ENCODE measurements at regions not wholly inside any gene's neighbourhood (a gene's known extent, or its start where the extent isn't known, plus 50 kb on each side); places are given as distances from the start of the nearest gene placed in this dataset.

DNA sequence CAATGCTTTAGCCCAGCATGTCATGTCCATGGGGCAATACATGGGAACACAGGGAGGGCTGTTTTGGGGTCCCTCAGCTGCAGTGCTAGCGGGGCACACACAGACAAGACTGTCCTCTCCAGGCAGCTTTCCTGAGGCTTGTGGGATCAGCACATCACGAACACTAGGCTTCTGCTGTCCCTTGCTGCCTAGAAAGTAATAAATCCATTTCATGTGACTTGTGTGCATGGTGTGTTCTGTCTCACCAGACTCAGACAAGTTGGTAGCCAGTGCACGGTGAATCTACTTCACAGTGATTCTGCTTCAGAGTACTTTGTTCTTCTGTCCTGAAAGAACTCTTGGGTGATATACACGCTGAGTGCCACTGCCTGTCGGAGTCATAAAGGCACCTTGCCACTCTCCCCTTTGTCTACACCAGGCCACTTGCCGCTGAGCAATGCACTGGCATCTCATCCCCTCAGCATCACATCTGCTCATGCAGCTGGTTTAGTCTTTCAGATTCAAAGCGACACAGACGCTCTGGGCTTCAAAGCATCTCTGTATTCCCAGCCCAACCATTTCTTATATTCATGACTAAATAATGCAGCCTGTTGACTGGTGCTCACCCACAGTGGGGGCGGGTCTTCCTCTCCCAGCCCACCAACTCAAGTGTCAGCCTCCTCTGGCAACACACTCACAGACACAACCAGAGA, 95.2 kb upstream of the COX10 start:
- TF ChIP-seq, protein P1, sequence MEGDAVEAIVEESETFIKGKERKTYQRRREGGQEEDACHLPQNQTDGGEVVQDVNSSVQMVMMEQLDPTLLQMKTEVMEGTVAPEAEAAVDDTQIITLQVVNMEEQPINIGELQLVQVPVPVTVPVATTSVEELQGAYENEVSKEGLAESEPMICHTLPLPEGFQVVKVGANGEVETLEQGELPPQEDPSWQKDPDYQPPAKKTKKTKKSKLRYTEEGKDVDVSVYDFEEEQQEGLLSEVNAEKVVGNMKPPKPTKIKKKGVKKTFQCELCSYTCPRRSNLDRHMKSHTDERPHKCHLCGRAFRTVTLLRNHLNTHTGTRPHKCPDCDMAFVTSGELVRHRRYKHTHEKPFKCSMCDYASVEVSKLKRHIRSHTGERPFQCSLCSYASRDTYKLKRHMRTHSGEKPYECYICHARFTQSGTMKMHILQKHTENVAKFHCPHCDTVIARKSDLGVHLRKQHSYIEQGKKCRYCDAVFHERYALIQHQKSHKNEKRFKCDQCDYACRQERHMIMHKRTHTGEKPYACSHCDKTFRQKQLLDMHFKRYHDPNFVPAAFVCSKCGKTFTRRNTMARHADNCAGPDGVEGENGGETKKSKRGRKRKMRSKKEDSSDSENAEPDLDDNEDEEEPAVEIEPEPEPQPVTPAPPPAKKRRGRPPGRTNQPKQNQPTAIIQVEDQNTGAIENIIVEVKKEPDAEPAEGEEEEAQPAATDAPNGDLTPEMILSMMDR (IDR thresholded peaks at IDR 0.05 in 8 of 11, conservative IDR thresholded peaks at IDR 0.05 in 3 of 11), result no peak
- TF ChIP-seq POLR2A (IDR thresholded peaks at IDR 0.05), result no peak
